ENCODE measurements at regions not wholly inside any gene's neighbourhood (a gene's known extent, or its start where the extent isn't known, plus 50 kb on each side); places are given as distances from the start of the nearest gene placed in this dataset.

GRCh38 chr17:71935341-71935740 is 185.5 kb upstream of the SOX9 start:
- no TSS peak for BruUV-seq (replicated peaks)
- CTCF ChIA-PET: no interaction called here
- Histone ChIP-seq H3K36me3 (ENCODE audit: control insufficient read depth in 2 of 2, extremely low read depth in 1 of 2, insufficient read depth in 2 of 2, low read length in 2 of 2) (no peaks in the 10 kb centered on the region), H3K4me3 (replicated peaks in 1 of 3; ENCODE audit: insufficient read depth in 1 of 3, low read depth in 1 of 3, low read length in 3 of 3) (no peak overlapping the region), H3K27ac (ENCODE audit: insufficient read depth, low read depth, low read length) (no peak overlapping the region), H3K9ac (replicated peaks; ENCODE audit: extremely low read depth, insufficient read depth, low read length) (no peak overlapping the region), H3K4me2 (ENCODE audit: insufficient read depth, low read length) (no peak overlapping the region), H2AFZ (ENCODE audit: low read depth, low read length) (no peak overlapping the region), H4K20me1 (replicated peaks; ENCODE audit: control insufficient read depth, extremely low read depth, insufficient read depth, low read length) (no peaks in the 10 kb centered on the region), H3K9me1 (replicated peaks; ENCODE audit: control insufficient read depth, extremely low read depth, insufficient read depth, low read length) (no peaks in the 10 kb centered on the region), H3K27me3 (ENCODE audit: control insufficient read depth in 2 of 2, insufficient read depth in 2 of 2, low read length in 2 of 2) (no peaks in the 10 kb centered on the region), H3K79me2 (ENCODE audit: control insufficient read depth, insufficient read depth, low read length) (no peaks in the 10 kb centered on the region), H3K9me3 (replicated peaks; ENCODE audit: control insufficient read depth, insufficient read depth, low read length) (peaks cover 3% of the 10 kb centered on the region), H3K4me1 (ENCODE audit: control insufficient read depth, extremely low read depth, insufficient read depth, low read length) (no peaks in the 10 kb centered on the region)
- TF ChIP-seq POLR2AphosphoS5 (IDR thresholded peaks at IDR 0.05; ENCODE audit: insufficient read depth, low read depth, low read length) (no peak), CTCF (IDR thresholded peaks at IDR 0.05; ENCODE audit: extremely low read depth in 1 of 2, insufficient read depth in 1 of 2, low read depth in 1 of 2, low read length in 2 of 2) (no peak), EZH2 (IDR thresholded peaks at IDR 0.05; ENCODE audit: borderline replicate concordance, low read depth, low read length, severe bottlenecking) (no peak), POLR2A (IDR thresholded peaks at IDR 0.05; ENCODE audit: low read depth, low read length) (no peak), MAX (IDR thresholded peaks at IDR 0.05; ENCODE audit: insufficient read depth, insufficient read length) (no peak), JUN (IDR thresholded peaks at IDR 0.05; ENCODE audit: borderline replicate concordance, insufficient read depth, insufficient read length, low read depth) (no peak), GATA2 (IDR thresholded peaks at IDR 0.05; ENCODE audit: insufficient read depth, insufficient read length, low read depth, low read length) (no peak), MYC (IDR thresholded peaks at IDR 0.05; ENCODE audit: low read depth, low read length) (no peak), FOS (IDR thresholded peaks at IDR 0.05; ENCODE audit: borderline replicate concordance, insufficient read depth, low read length) (no peak)
- no peak for DNase-seq (ENCODE audit: low read depth, low spot score)
- intact Hi-C loops (cut with micrococcal nuclease) (no loop called here), dilution Hi-C loops (cut with MboI; ENCODE audit: extremely low pct_ligation_motif_present, low sequenced_read_pairs) (no loop called here)
- no peak for FAIRE-seq
- POLR2A ChIA-PET: no interaction called here

Data from endothelial cell of umbilical vein (primary cell).